GM06990 (cell line): ENCODE measurements at regions not wholly inside any gene's neighbourhood (a gene's known extent, or its start where the extent isn't known, plus 50 kb on each side); places are given as distances from the start of the nearest gene placed in this dataset.

Source experiments
- DNase-seq: peaks from one replicate; pipeline ENCODE4 v3.0.0-alpha.2; 2011; ENCODE audit not compliant: insufficient read length; ENCODE audit errors: extremely low read depth
- H3K27me3 ChIP-seq: replicated peaks from 2 replicates; pipeline ENCODE4 v1.6.0; 2011; ENCODE audit warnings: low read length; ENCODE audit not compliant: control insufficient read depth, insufficient read depth
- H3K36me3 ChIP-seq: 2 replicates; pipeline ENCODE4 v1.5.1; 2011; ENCODE audit warnings: low read length; ENCODE audit not compliant: control insufficient read depth, insufficient read depth
- H3K4me3 ChIP-seq: replicated peaks from 2 replicates; pipeline ENCODE4 v1.5.1; 2011; ENCODE audit warnings: low read depth, mild to moderate bottlenecking, control low read depth, low read length
- TF ChIP-seq, protein P1 (sequence below): IDR thresholded peaks from 2 replicates; pipeline ENCODE4 v1.5.1; 2011; ENCODE audit warnings: low read length, control low read depth, mild to moderate bottlenecking, inconsistent platforms; ENCODE audit not compliant: insufficient read depth, poor library complexity, severe bottlenecking

DNA sequence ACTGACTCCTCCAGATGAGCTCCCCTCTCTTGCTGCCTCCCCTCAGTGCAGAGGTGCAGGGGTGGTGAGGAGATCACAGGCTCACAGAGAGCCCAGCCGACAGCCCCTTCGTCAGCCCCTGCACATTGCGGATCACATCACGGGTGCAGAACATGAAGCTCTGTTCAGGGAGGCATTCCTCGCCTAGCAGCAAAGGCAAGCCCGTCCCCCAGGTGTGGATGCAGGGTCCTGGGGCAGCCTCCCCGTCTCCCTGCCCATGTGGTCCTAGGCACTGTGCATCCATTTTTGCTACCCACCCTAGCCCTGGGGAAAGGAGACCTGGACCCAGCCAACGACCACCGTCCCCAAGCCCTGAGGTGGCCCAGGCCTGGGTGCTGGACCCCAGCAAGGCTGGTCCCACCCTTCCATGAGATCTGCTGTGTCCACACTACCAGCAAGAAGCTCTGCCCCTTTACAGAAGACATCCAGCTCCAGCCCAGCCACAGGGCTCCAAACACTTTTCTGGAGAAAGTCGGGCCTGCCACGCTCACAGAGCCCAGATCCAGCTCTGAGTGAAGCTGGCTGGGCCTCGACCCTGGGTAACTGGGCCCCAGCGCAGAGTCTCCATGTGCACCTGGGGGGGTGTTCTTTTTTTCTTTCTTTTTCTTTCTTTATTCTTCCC is 248.7 kb downstream of the NPHP4 start:
- TF ChIP-seq, protein P1, sequence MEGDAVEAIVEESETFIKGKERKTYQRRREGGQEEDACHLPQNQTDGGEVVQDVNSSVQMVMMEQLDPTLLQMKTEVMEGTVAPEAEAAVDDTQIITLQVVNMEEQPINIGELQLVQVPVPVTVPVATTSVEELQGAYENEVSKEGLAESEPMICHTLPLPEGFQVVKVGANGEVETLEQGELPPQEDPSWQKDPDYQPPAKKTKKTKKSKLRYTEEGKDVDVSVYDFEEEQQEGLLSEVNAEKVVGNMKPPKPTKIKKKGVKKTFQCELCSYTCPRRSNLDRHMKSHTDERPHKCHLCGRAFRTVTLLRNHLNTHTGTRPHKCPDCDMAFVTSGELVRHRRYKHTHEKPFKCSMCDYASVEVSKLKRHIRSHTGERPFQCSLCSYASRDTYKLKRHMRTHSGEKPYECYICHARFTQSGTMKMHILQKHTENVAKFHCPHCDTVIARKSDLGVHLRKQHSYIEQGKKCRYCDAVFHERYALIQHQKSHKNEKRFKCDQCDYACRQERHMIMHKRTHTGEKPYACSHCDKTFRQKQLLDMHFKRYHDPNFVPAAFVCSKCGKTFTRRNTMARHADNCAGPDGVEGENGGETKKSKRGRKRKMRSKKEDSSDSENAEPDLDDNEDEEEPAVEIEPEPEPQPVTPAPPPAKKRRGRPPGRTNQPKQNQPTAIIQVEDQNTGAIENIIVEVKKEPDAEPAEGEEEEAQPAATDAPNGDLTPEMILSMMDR, result no peak
- H3K4me3 ChIP-seq, result no peak overlapping the region
- no peak for DNase-seq
- no peaks in the 10 kb centered on the region; the same call in 1 of the 2 replicates for H3K27me3 ChIP-seq
- no peaks in the 10 kb centered on the region for H3K36me3 ChIP-seq

GRCh38 chr1:5742801-5743200 is 249.4 kb downstream of the NPHP4 start:
- no peaks in the 10 kb centered on the region; the same call in 1 of the 2 replicates for H3K27me3 ChIP-seq

DNA sequence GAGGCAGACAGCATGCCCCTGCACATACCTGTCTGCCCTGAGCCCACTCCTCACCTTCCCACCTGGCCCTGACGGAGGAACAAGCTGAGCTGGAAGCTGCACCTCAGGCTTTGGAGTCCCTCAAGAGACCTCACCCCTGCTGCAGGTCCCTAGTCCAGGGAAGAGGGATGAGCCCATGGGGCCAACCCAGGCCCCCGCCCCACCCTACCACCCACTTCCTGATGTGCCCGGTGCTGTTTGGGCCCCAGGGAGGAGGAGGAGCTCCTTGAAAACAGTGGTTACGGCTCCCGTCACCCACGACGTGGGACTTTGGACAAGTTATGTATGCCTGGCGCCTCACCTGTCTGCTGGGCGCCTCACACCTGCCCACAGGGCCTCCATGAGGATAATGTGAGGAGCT is 250.2 kb downstream of the NPHP4 start:
- DNase-seq, result no peak
- H3K27me3 ChIP-seq, result no peaks in the 10 kb centered on the region; the same call in 1 of the 2 replicates
- TF ChIP-seq, protein P1, result no peak

More at GRCh38 chr1:5742801-5743200, 249.4 kb downstream of the NPHP4 start:
- no peak for DNase-seq
- TF ChIP-seq, protein P1, result no peak
- no peak overlapping the region for H3K4me3 ChIP-seq
- no peaks in the 10 kb centered on the region for H3K36me3 ChIP-seq

GRCh38 chr1:5740865-5741860 is 251.1 kb downstream of the NPHP4 start:
- no peak for DNase-seq
- TF ChIP-seq, protein P1, result no peak
- Histone ChIP-seq H3K27me3 (no peaks in the 10 kb centered on the region; the same call in 1 of the 2 replicates), H3K4me3 (no peak overlapping the region), H3K36me3 (no peaks in the 10 kb centered on the region)

More for the DNA sequence above, 250.2 kb downstream of the NPHP4 start:
- no peak overlapping the region for H3K4me3 ChIP-seq
- H3K36me3 ChIP-seq, result no peaks in the 10 kb centered on the region

- no peaks in the 10 kb centered on the region for H3K36me3 ChIP-seq
- no peaks in the 10 kb centered on the region; the same call in 1 of the 2 replicates for H3K27me3 ChIP-seq
- TF ChIP-seq, protein P1, result no peak
These were observed 251.8 kb downstream of the NPHP4 start for GRCh38 chr1:5740450-5740849.

More at GRCh38 chr1:5740450-5740849, 251.8 kb downstream of the NPHP4 start:
- H3K4me3 ChIP-seq, result no peak overlapping the region
- DNase-seq, result no peak
